T-helper 2 cell (primary cell): ENCODE measurements at regions not wholly inside any gene's neighbourhood (a gene's known extent, or its start where the extent isn't known, plus 50 kb on each side); places are given as distances from the start of the nearest gene placed in this dataset.
"Not testable (repeated sequence)": the region's sequence is repeated elsewhere in the genome, so short reads cannot be mapped to it uniquely, and the experiment has no call there.

Experiments
- DNase-seq, 5 experiments: peaks; one replicate each; pipeline versions ENCODE4 v3.0.0 to v3.0.0-alpha.2; 2012 to 2022

GRCh38 chrX:74179990-74180389, 124.0 kb upstream of the ZCCHC13 start:
- DNase-seq = no peak

- DNase-seq = no peak
These were observed 124.5 kb upstream of the ZCCHC13 start for GRCh38 chrX:74179499-74179898.

GRCh38 chrX:74179071-74179470, 124.9 kb upstream of the ZCCHC13 start:
- DNase-seq = no peak

GRCh38 chrX:74178536-74178935, 125.4 kb upstream of the ZCCHC13 start:
- no peak for DNase-seq

- DNase-seq = no peak
These were observed 132.5 kb upstream of the ZCCHC13 start for GRCh38 chrX:74171465-74171864.

- DNase-seq = no peak
These were observed 141.8 kb upstream of the ZCCHC13 start for GRCh38 chrX:74162199-74162598.

- DNase-seq = no peak
These were observed 143.2 kb upstream of the ZCCHC13 start for GRCh38 chrX:74160816-74161215.

GRCh38 chrX:74160358-74160757, 143.6 kb upstream of the ZCCHC13 start:
- DNase-seq = no peak

GRCh38 chrX:74147439-74147838, 156.5 kb upstream of the ZCCHC13 start:
- DNase-seq = no peak

- DNase-seq = no peak
These were observed 165.0 kb upstream of the ZCCHC13 start for GRCh38 chrX:74138943-74139342.

- DNase-seq = peak in 2 of 5 experiments; percentile 25 to 48
These were observed 170.7 kb upstream of the ZCCHC13 start for GRCh38 chrX:74133156-74133796.

GRCh38 chrX:74132280-74132679, 171.7 kb upstream of the ZCCHC13 start:
- no peak for DNase-seq

GRCh38 chrX:74119016-74119910, 184.7 kb upstream of the ZCCHC13 start:
- DNase-seq = no peak

GRCh38 chrX:74117962-74118902, 185.7 kb upstream of the ZCCHC13 start:
- DNase-seq = no peak

GRCh38 chrX:74111245-74111644, 192.7 kb upstream of the ZCCHC13 start:
- DNase-seq = no peak

GRCh38 chrX:74107666-74108065, 196.3 kb upstream of the ZCCHC13 start:
- no peak for DNase-seq

- DNase-seq = no peak
These were observed 199.5 kb upstream of the ZCCHC13 start for GRCh38 chrX:74104356-74105015.

- not testable (repeated sequence) for DNase-seq
These were observed 205.6 kb upstream of the ZCCHC13 start for GRCh38 chrX:74098407-74098806.

- DNase-seq = no peak
These were observed 213.9 kb upstream of the ZCCHC13 start for GRCh38 chrX:74090049-74090448.

GRCh38 chrX:74085642-74086236, 218.2 kb upstream of the ZCCHC13 start:
- DNase-seq = no peak

GRCh38 chrX:74080165-74080564, 223.8 kb upstream of the ZCCHC13 start:
- DNase-seq = no peak

GRCh38 chrX:74065831-74066390, 213.4 kb upstream of the XIST start:
- no peak for DNase-seq
